ENCODE measurements at regions not wholly inside any gene's neighbourhood (a gene's known extent, or its start where the extent isn't known, plus 50 kb on each side); places are given as distances from the start of the nearest gene placed in this dataset.
A peak's percentile ranks its signal among the peaks of the same experiment; 100 is the strongest.

GRCh38 chr10:44854693-44855350 is 56.3 kb upstream of the TMEM72 start:
- H3K4me3 ChIP-seq (ENCODE audit: low read length) = no peak overlapping the region
- DNase-seq (ENCODE audit: low read depth) = no peak
- TF ChIP-seq CTCF (IDR thresholded peaks at IDR 0.05; ENCODE audit: insufficient read depth, low read depth, low read length, missing control alignments) = no peak

DNA sequence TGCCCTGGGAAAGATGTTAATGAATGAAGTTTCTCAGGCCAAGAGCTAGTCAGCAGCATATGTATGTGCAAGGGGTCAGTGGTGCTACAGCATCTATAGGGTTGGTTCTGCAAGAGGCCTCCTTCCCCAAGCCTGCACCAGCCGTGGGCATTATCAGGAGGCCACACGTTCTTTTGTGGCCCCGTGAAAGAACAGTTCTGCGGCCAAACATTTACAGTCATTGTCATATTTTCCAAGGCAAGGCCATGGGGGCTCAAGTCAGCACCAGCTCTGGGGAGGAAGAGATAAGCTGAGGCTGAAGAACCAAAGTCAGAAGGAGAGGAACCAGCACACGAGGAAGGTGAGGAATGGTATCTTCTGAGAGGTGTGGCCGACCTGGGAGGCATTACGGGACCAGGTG is 54.4 kb upstream of the TMEM72 start:
- no peak overlapping the region for H3K4me3 ChIP-seq (ENCODE audit: low read length)
- DNase-seq (ENCODE audit: low read depth) = no peak
- TF ChIP-seq CTCF (IDR thresholded peaks at IDR 0.05; ENCODE audit: insufficient read depth, low read depth, low read length, missing control alignments) = no peak

- no peak overlapping the region for H3K4me3 ChIP-seq (ENCODE audit: low read length)
- DNase-seq (ENCODE audit: low read depth) = peak; percentile 40
- TF ChIP-seq CTCF (IDR thresholded peaks at IDR 0.05; ENCODE audit: insufficient read depth, low read depth, low read length, missing control alignments) = peak; percentile 94
Measured at GRCh38 chr10:44857363-44858016, 53.6 kb upstream of the TMEM72 start.

DNA sequence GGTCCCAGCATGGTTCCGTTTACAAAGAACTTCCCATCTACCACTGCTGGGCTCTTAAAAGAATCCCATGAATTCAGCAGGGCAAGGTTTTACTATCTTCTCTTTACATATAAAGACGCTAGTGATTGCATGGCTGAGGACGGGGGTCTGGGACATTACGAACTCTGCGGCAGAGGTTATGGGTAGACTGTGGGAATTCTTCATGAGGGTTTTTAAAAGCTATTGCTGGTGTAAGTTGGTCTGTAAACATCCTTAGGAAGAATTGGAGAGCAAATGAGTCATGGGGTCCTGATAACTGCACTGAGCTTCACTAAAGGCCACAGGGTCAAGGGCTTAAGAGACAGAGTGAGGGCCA is 53.1 kb upstream of the TMEM72 start:
- no peak for TF ChIP-seq CTCF (IDR thresholded peaks at IDR 0.05; ENCODE audit: insufficient read depth, low read depth, low read length, missing control alignments)
- no peak overlapping the region for H3K4me3 ChIP-seq (ENCODE audit: low read length)
- DNase-seq (ENCODE audit: low read depth) = no peak

GRCh38 chr10:44858988-44859387 is 52.1 kb upstream of the TMEM72 start:
- no peak overlapping the region for H3K4me3 ChIP-seq (ENCODE audit: low read length)
- no peak for TF ChIP-seq CTCF (IDR thresholded peaks at IDR 0.05; ENCODE audit: insufficient read depth, low read depth, low read length, missing control alignments)
- DNase-seq (ENCODE audit: low read depth) = peak; percentile 39

DNA sequence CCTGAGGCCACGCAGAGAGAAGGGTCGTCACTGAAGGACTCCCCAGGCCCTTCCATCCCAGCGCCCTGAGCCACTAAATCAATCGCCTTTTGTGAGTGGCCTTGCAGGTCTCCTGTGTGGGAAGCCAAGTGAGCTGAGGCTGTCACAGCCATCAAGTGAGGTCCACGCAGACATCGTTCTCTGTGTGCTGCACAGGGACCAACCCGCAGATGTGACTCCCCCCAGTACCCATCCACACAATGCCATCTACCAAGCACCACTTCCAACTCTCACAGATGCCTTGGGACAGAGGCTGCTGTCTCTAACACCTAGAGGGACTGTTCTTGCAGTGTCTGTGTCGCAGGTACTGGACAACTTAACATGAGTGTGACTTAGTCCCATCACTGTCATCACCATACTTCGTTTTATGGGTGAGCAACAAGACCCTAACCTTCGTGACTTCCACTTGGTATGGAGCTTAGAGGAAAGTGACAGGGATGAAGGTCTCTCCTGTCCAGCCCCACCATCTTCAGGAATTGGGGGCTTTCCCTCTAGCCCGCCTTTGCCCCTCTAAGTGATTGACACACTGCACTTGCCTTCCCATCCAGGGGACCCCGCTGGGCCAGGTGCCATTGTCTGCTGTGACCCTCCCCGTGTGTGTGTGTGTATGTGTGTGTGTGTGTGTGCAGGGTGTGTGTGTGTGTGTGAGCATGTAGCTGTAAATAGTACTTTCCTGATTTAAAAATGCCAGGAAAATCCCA is 51.4 kb upstream of the TMEM72 start:
- no peak for TF ChIP-seq CTCF (IDR thresholded peaks at IDR 0.05; ENCODE audit: insufficient read depth, low read depth, low read length, missing control alignments)
- no peak for DNase-seq (ENCODE audit: low read depth)
- no peak overlapping the region for H3K4me3 ChIP-seq (ENCODE audit: low read length)

Measured in epithelial cell of esophagus (primary cell).